HCT116 (cell line): ENCODE measurements at regions not wholly inside any gene's neighbourhood (a gene's known extent, or its start where the extent isn't known, plus 50 kb on each side); places are given as distances from the start of the nearest gene placed in this dataset.

Experiments
- ATAC-seq: fragments of 200-7000 bp; cut with Tn5 transposase; 2 replicates; pipeline ENCODE4 v1.9.1; 2020; ENCODE audit warnings: mild to moderate bottlenecking, moderate library complexity
- BruUV-seq: library from RNA; stranded (reverse); fragments of 400-500 nt; replicated peaks from 2 replicates; lab custom pipeline; 2021; lab: Mats Ljungman, UMichigan
- CTCF ChIA-PET: fragments of 300-600 bp; sonication (Branson Sonifier 250); formaldehyde crosslinking; loops from one replicate; lab custom pipeline; 2021; ENCODE audit warnings: antibody characterized with exemption; lab: Charles Lee
- POLR2A ChIA-PET: fragments of 300-600, 350-600 bp; sonication (Branson Sonifier 250); formaldehyde crosslinking; loops from one replicate; lab custom pipeline; 2021; ENCODE audit warnings: antibody characterized with exemption; lab: Charles Lee
- RAD21 ChIA-PET, 2 experiments: fragments of 300-600 bp; sonication (Branson Sonifier 250); formaldehyde crosslinking; loops; one replicate each; lab custom pipeline; 2023; ENCODE audit warnings: low total read pairs in 2 of 2; ENCODE audit not compliant: uncharacterized antibody in 2 of 2, unreplicated experiment in 2 of 2, low non-redundant PET in 1 of 2; lab: Charles Lee
- DNase-seq: peaks from one replicate; pipeline ENCODE4 v3.0.0-alpha.2; 2010; ENCODE audit warnings: low read depth, low spot score
- H2AFZ ChIP-seq: fragments of 200-600 bp; shearing (Covaris generic), sonication (generic); 2 replicates; pipeline ENCODE4 v1.6.1; 2017; ENCODE audit warnings: low read depth, mixed run types, mixed read lengths, antibody characterized with exemption, low read length; ENCODE audit not compliant: poor library complexity, severe bottlenecking
- H3K27ac ChIP-seq: 2 replicates; pipeline ENCODE4 v1.5.1; 2012; ENCODE audit warnings: low read depth, low read length
- H3K27me3 ChIP-seq: fragments of 200-600 bp; sonication (generic); 2 replicates; pipeline ENCODE4 v1.6.1; 2016; ENCODE audit warnings: mixed run types, low read length, mixed read lengths; ENCODE audit not compliant: insufficient read depth
- H3K36me3 ChIP-seq, 2 experiments: fragments of 200-500 bp in 1 of 2; fragments of 200-600 bp in 1 of 2; sonication (Bioruptor generic) in 1 of 2; sonication (generic) in 1 of 2; 2 replicates each; pipeline versions ENCODE4 v1.5.1 to v1.6.1; 2014 to 2016; ENCODE audit warnings: low read length in 2 of 2, inconsistent platforms in 1 of 2, mixed read lengths in 1 of 2, mixed run types in 1 of 2; ENCODE audit not compliant: insufficient read depth in 2 of 2, control insufficient read depth in 1 of 2
- H3K4me1 ChIP-seq, 2 experiments: fragments of 200-600 bp in 1 of 2; sonication (generic) in 1 of 2; 2 replicates each; pipeline versions ENCODE4 v1.5.1 to v1.6.1; 2012 to 2017; ENCODE audit warnings: low read length in 2 of 2, inconsistent platforms in 1 of 2, mild to moderate bottlenecking in 1 of 2, mixed read lengths in 1 of 2, mixed run types in 1 of 2, moderate library complexity in 1 of 2; ENCODE audit not compliant: insufficient read depth in 2 of 2, control insufficient read depth in 1 of 2
- H3K4me2 ChIP-seq: fragments of 200-600 bp; sonication (generic); 2 replicates; pipeline ENCODE4 v1.6.1; 2017; ENCODE audit warnings: mixed run types, low read length, mixed read lengths
- H3K4me3 ChIP-seq, 2 experiments: fragments of 200-600 bp in 1 of 2; sonication (generic) in 1 of 2; replicated peaks in 1 of 2; 2 replicates each; pipeline ENCODE4 v1.5.1; 2011 to 2016; ENCODE audit warnings: low read length in 2 of 2, control low read depth in 1 of 2, low read depth in 1 of 2, mild to moderate bottlenecking in 1 of 2, mixed read lengths in 1 of 2, mixed run types in 1 of 2
- H3K79me2 ChIP-seq: fragments of 200-600 bp; sonication (generic); 2 replicates; pipeline ENCODE4 v1.6.1; 2017; ENCODE audit warnings: mild to moderate bottlenecking, mixed run types, low read length, moderate library complexity, mixed read lengths; ENCODE audit not compliant: insufficient read depth
- H3K9ac ChIP-seq: fragments of 200-600 bp; sonication (generic); 2 replicates; pipeline ENCODE4 v1.6.1; 2016; ENCODE audit warnings: low read length, mixed read lengths
- H3K9me2 ChIP-seq: fragments of 200-600 bp; sonication (generic), shearing (Covaris generic); 2 replicates; pipeline ENCODE4 v1.6.1; 2017; ENCODE audit warnings: mixed run types, mild to moderate bottlenecking, moderate library complexity; ENCODE audit not compliant: insufficient read depth
- H3K9me3 ChIP-seq, 2 experiments: fragments of 200-500 bp in 1 of 2; fragments of 200-600 bp in 1 of 2; sonication (Bioruptor generic) in 1 of 2; sonication (generic) in 1 of 2; 2 replicates each; pipeline ENCODE4 v1.6.1; 2014 to 2017; ENCODE audit warnings: low read length in 2 of 2, mixed read lengths in 2 of 2, inconsistent platforms in 1 of 2, low read depth in 1 of 2, mild to moderate bottlenecking in 1 of 2, mixed run types in 1 of 2, moderate library complexity in 1 of 2; ENCODE audit not compliant: control insufficient read depth in 1 of 2, insufficient read depth in 1 of 2
- H4K20me1 ChIP-seq: fragments of 200-600 bp; sonication (generic), shearing (Covaris generic); 2 replicates; pipeline ENCODE4 v1.6.1; 2017; ENCODE audit warnings: mixed run types, mild to moderate bottlenecking, moderate library complexity; ENCODE audit not compliant: insufficient read depth
- CBX3 ChIP-seq: IDR thresholded peaks from 2 replicates; pipeline ENCODE4 v1.6.1; 2012; ENCODE audit warnings: low read depth
- CEBPB ChIP-seq: IDR thresholded peaks from 2 replicates; pipeline ENCODE4 v1.6.1; 2012; ENCODE audit warnings: low read depth
- EGR1 ChIP-seq: IDR thresholded peaks from 2 replicates; pipeline ENCODE4 v1.6.1; 2012; ENCODE audit warnings: low read depth
- ELF1 ChIP-seq: IDR thresholded peaks from 2 replicates; pipeline ENCODE4 v1.6.1; 2012; ENCODE audit warnings: low read depth, borderline replicate concordance
- POLR2A ChIP-seq: IDR thresholded peaks from 2 replicates; pipeline ENCODE4 v1.7.0; 2011; ENCODE audit warnings: borderline replicate concordance; ENCODE audit not compliant: insufficient read depth, insufficient read length; ENCODE audit errors: extremely low read depth
- POLR2AphosphoS5 ChIP-seq: IDR thresholded peaks from 2 replicates; pipeline ENCODE4 v1.6.1; 2011; ENCODE audit warnings: mild to moderate bottlenecking, low read depth, low read length, moderate library complexity
- RAD21 ChIP-seq: IDR thresholded peaks from 2 replicates; pipeline ENCODE4 v1.6.1; 2012; ENCODE audit warnings: low read depth, mild to moderate bottlenecking
- SIN3A ChIP-seq: IDR thresholded peaks from 2 replicates; pipeline ENCODE4 v1.6.1; 2012; ENCODE audit warnings: low read depth
- SP1 ChIP-seq: IDR thresholded peaks from 2 replicates; pipeline ENCODE4 v1.6.1; 2012; ENCODE audit warnings: low read depth
- SRF ChIP-seq: IDR thresholded peaks from 2 replicates; pipeline ENCODE4 v1.6.1; 2012; ENCODE audit warnings: low read depth
- YY1 ChIP-seq: IDR thresholded peaks from 2 replicates; pipeline ENCODE4 v1.6.1; 2011; ENCODE audit warnings: low read length, low read depth, moderate library complexity, mild to moderate bottlenecking; ENCODE audit not compliant: insufficient replicate concordance; ENCODE audit errors: extremely low read depth
- ZBTB33 ChIP-seq: IDR thresholded peaks from 2 replicates; pipeline ENCODE4 v1.6.1; 2011; ENCODE audit warnings: mild to moderate bottlenecking, low read length, moderate library complexity; ENCODE audit not compliant: insufficient replicate concordance; ENCODE audit errors: extremely low read depth
- ZFX ChIP-seq: fragments of 450-650 bp; IDR thresholded peaks from 2 replicates; pipeline ENCODE4 v1.6.1; 2017
- ZNF274 ChIP-seq: fragments of 200-500 bp; sonication (Bioruptor generic); IDR thresholded peaks from 2 replicates; pipeline ENCODE4 v1.6.1; 2014; ENCODE audit warnings: mild to moderate bottlenecking, low read depth, low read length, inconsistent platforms
- intact Hi-C: fragments of 100-400 bp; cut with micrococcal nuclease; formaldehyde crosslinking; loops from 2 replicates; pipeline ENCODE4 v1.10.0; 2022
- TF ChIP-seq, protein P1 (sequence below), 3 experiments: fragments of 200-600 bp in 1 of 3; sonication (generic) in 1 of 3; IDR thresholded peaks in 2 of 3; conservative IDR thresholded peaks in 1 of 3; 2 replicates each; pipeline ENCODE4 v1.5.1; 2012 to 2017; ENCODE audit warnings: low read depth in 2 of 3, low read length in 2 of 3, antibody characterized with exemption in 1 of 3, borderline replicate concordance in 1 of 3, control low read depth in 1 of 3, mild to moderate bottlenecking in 1 of 3, mixed read lengths in 1 of 3, mixed run types in 1 of 3, moderate library complexity in 1 of 3; ENCODE audit not compliant: insufficient read depth in 1 of 3

GRCh38 chr10:61023053-61023452 is 79.1 kb upstream of the RHOBTB1 start:
- POLR2A ChIA-PET, result no interaction called here
- RAD21 ChIA-PET, result no interaction called here
- H3K4me2 ChIP-seq, result no peak overlapping the region
- no peak for DNase-seq
- no peak overlapping the region for H3K9ac ChIP-seq
- H4K20me1 ChIP-seq, result no peaks in the 10 kb centered on the region
- no peaks in the 10 kb centered on the region for H3K27me3 ChIP-seq
- no peaks in the 10 kb centered on the region for H3K9me3 ChIP-seq
- no TSS peak for BruUV-seq
- CTCF ChIA-PET, result no interaction called here
- TF ChIP-seq ZFX (no peak), SP1 (no peak), RAD21 (no peak), YY1 (no peak), ZNF274 (no peak)
- TF ChIP-seq, protein P1, sequence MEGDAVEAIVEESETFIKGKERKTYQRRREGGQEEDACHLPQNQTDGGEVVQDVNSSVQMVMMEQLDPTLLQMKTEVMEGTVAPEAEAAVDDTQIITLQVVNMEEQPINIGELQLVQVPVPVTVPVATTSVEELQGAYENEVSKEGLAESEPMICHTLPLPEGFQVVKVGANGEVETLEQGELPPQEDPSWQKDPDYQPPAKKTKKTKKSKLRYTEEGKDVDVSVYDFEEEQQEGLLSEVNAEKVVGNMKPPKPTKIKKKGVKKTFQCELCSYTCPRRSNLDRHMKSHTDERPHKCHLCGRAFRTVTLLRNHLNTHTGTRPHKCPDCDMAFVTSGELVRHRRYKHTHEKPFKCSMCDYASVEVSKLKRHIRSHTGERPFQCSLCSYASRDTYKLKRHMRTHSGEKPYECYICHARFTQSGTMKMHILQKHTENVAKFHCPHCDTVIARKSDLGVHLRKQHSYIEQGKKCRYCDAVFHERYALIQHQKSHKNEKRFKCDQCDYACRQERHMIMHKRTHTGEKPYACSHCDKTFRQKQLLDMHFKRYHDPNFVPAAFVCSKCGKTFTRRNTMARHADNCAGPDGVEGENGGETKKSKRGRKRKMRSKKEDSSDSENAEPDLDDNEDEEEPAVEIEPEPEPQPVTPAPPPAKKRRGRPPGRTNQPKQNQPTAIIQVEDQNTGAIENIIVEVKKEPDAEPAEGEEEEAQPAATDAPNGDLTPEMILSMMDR (IDR thresholded peaks at IDR 0.05 in 2 of 3, conservative IDR thresholded peaks at IDR 0.05 in 1 of 3; ENCODE audit: borderline replicate concordance in 1 of 3, insufficient read depth in 1 of 3, low read depth in 2 of 3, low read length in 2 of 3), result no peak
- H2AFZ ChIP-seq, result no peak overlapping the region
- no peak overlapping the region for H3K4me3 ChIP-seq
- H3K4me1 ChIP-seq, result no peaks in the 10 kb centered on the region
- no peaks in the 10 kb centered on the region; the same call in 1 of the 2 replicates for H3K9me2 ChIP-seq
- no peaks in the 10 kb centered on the region for H3K36me3 ChIP-seq
- H3K79me2 ChIP-seq, result no peaks in the 10 kb centered on the region
- intact Hi-C loops, result no loop called here
- H3K27ac ChIP-seq, result no peak overlapping the region
- no peak for ATAC-seq

- intact Hi-C loops, result no loop called here
- RAD21 ChIA-PET, result no interaction called here
- Histone ChIP-seq H3K27me3 (no peaks in the 10 kb centered on the region), H3K9me3 (no peaks in the 10 kb centered on the region), H3K4me1 (no peaks in the 10 kb centered on the region), H3K27ac (no peak overlapping the region), H3K79me2 (no peaks in the 10 kb centered on the region), H3K4me3 (no peak overlapping the region), H3K9me2 (no peaks in the 10 kb centered on the region; the same call in 1 of the 2 replicates), H2AFZ (no peak overlapping the region), H4K20me1 (no peaks in the 10 kb centered on the region), H3K4me2 (no peak overlapping the region), H3K9ac (no peak overlapping the region), H3K36me3 (no peaks in the 10 kb centered on the region)
- CTCF ChIA-PET, result no interaction called here
- no TSS peak for BruUV-seq
- DNase-seq, result no peak
- ATAC-seq, result no peak
- POLR2A ChIA-PET, result no interaction called here
- TF ChIP-seq ZFX, result no peak
- no peak for TF ChIP-seq CBX3
- TF ChIP-seq, protein P1 (IDR thresholded peaks at IDR 0.05 in 2 of 3, conservative IDR thresholded peaks at IDR 0.05 in 1 of 3; ENCODE audit: borderline replicate concordance in 1 of 3, insufficient read depth in 1 of 3, low read depth in 2 of 3, low read length in 2 of 3), result no peak
- no peak for TF ChIP-seq ZBTB33
- TF ChIP-seq CEBPB, result no peak
- TF ChIP-seq SIN3A, result no peak
- no peak for TF ChIP-seq ELF1
- TF ChIP-seq SRF, result no peak
- TF ChIP-seq POLR2A, result no peak
- no peak for TF ChIP-seq EGR1
- no peak for TF ChIP-seq YY1
- no peak for TF ChIP-seq SP1
- TF ChIP-seq POLR2AphosphoS5, result no peak
Observed at GRCh38 chr10:61021926-61022325, 77.9 kb upstream of the RHOBTB1 start.
